KOPT-K1 (cell line): ENCODE measurements at regions not wholly inside any gene's neighbourhood (a gene's known extent, or its start where the extent isn't known, plus 50 kb on each side); places are given as distances from the start of the nearest gene placed in this dataset.

Experiments
- H3K27ac ChIP-seq: fragments of 200-600 bp; sonication (generic); 2 replicates; pipeline ENCODE4 v1.5.1; 2016; ENCODE audit warnings: antibody characterized with exemption, mild to moderate bottlenecking, low read depth, low read length; ENCODE audit not compliant: poor library complexity, severe bottlenecking
- H3K36me3 ChIP-seq: fragments of 200-600 bp; sonication (generic); 2 replicates; pipeline ENCODE4 v1.5.1; 2017; ENCODE audit warnings: antibody characterized with exemption, mild to moderate bottlenecking, low read length, moderate library complexity; ENCODE audit not compliant: insufficient read depth
- H3K9me3 ChIP-seq: fragments of 200-600 bp; sonication (generic); 2 replicates; pipeline ENCODE4 v1.5.1; 2017; ENCODE audit warnings: antibody characterized with exemption, low read length, mild to moderate bottlenecking; ENCODE audit not compliant: insufficient read depth, poor library complexity, severe bottlenecking

DNA sequence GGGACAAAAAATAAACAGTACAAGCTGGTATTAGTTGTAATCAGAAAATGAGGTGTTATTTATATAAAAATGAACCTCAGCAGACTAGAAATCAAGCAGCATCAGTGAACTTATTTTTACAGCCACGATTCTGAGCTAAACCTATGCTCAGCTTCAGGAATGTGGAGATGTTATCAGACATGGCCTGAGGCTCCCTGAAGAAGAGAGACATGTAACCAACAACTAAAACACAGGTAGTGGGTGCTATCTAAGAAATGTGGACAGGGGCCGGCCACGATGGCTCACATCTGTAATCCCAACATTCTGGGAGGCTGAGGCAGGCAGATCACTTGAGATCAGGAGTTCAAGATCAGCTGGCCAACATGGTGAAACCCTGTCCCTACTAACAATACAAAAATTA is 534.3 kb downstream of the VRK1 start:
- Histone ChIP-seq H3K9me3 (no peaks in the 10 kb centered on the region), H3K36me3 (no peaks in the 10 kb centered on the region), H3K27ac (no peak overlapping the region)

DNA sequence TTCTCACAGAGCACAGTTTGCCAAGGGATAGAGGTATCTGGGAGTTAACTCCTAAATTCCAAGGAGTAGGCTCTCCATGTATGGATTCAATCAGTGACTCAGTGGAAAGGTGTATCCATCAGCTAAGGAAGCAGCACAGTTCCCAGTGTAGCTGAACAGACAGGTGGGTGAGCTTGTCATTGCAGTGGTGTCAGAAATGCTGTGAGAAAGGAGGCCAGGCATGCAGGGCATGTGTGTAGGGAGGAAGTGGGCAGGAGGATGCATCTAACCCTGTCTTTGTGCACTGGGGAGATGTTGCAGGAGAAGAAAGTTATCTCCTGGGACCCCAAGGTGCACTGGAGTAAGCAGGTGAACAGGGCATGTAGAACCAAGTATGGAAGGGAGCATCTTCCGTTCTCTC is 539.0 kb downstream of the VRK1 start:
- no peak overlapping the region for H3K27ac ChIP-seq
- peaks cover 15% of the 10 kb centered on the region for H3K9me3 ChIP-seq
- H3K36me3 ChIP-seq, result no peaks in the 10 kb centered on the region

DNA sequence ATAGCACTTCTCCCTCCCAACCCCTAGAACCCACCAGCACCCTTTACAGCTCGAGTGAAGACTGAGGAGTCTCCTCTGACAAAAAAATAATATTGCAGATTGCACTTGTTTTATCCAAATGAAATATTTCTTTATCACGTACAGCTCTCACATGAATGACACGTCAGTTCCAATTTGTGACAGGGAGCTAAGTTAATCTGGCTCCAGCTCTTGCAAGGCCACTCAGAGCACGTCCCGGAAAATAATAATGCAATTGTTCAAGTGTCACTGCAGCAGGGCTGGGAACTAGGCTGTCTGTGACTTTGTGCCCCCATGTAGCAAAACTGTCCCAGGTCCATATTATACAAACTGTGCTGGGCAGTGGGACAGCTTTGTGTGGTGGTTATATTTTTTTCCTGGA is 539.6 kb downstream of the VRK1 start:
- H3K9me3 ChIP-seq, result peaks cover 15% of the 10 kb centered on the region
- H3K27ac ChIP-seq, result no peak overlapping the region
- no peaks in the 10 kb centered on the region for H3K36me3 ChIP-seq

DNA sequence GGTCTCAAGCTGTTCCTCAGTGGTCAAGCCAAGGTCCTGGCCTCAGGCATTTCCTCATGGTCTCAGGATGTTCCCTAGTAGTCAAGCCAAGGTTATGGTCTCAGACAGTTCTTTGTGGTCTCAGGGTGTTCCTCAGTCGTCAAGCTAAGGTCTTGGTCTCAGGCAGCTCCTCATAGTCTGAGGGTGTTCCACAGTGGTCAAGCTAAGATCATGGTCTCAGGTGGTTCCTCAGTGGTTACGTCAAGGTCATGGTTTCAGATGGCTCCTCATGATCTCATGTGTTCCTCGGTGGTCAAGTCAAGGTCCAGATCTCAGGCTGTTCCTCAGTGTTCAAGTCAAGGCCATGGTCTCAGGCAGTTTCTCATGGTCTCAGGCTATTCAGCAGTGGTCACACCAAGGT is 540.1 kb downstream of the VRK1 start:
- Histone ChIP-seq H3K27ac (no peak overlapping the region), H3K36me3 (no peaks in the 10 kb centered on the region), H3K9me3 (peaks cover 15% of the 10 kb centered on the region)

DNA sequence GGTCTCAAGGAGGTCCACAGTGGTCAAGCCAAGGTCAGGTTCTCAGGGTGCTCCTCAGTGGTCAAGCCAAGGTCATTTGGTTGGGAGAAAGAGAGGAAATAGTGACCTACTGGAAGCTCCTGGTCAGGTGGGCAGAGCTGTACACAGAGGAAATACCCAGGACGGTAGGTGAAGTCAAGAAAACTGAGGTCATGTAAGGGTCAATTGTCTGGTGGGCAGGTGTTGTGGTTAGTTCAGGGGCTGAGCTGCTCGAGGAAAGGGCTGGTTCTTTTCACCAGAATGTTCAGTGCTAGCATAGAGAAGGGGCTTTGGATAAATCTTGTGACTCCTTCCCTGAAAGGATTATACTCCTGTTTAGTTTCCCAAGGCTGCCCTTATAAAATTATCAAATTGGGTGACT is 540.5 kb downstream of the VRK1 start:
- H3K9me3 ChIP-seq, result peaks cover 15% of the 10 kb centered on the region
- no peaks in the 10 kb centered on the region for H3K36me3 ChIP-seq
- H3K27ac ChIP-seq, result no peak overlapping the region

DNA sequence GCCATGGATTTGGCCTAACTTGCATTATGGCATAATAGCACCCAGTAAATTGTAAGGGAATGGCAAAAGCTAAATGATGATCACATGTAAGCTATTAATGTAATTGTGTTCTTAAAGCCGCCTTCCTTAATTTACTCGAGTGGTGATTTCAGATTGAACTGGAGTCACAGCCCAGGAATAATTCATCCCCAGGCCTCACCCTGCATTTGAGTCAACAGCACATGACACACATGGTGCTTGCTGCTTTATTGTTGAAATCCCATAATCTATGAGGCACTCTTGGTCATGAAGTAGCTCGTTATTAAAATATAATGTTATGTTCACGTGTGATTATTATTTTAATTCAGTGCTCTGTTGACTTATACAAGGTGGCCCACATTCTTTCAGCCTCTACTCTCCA is 547.5 kb downstream of the VRK1 start:
- peaks cover 10% of the 10 kb centered on the region for H3K9me3 ChIP-seq
- no peak overlapping the region for H3K27ac ChIP-seq
- no peaks in the 10 kb centered on the region for H3K36me3 ChIP-seq

DNA sequence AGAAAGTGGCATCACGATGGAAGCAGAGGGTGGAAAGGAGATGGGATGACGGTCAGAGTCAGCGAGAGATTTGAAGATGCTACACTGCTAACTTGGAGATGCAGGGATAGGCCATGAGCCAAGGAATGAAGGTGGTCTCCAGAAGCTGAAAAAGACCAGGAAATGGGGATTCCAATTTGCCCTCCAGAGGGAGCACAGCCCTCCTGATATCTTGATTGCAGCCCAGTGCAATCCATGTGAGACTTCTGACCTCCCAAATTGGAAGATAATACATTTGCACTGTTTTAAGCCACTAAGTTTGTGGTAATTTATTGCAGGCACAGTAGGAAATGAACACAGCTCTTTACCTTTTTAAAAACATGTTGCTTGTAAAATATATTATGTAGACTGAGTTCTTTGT is 549.5 kb downstream of the VRK1 start:
- Histone ChIP-seq H3K36me3 (no peaks in the 10 kb centered on the region), H3K27ac (no peak overlapping the region), H3K9me3 (no peaks in the 10 kb centered on the region)

DNA sequence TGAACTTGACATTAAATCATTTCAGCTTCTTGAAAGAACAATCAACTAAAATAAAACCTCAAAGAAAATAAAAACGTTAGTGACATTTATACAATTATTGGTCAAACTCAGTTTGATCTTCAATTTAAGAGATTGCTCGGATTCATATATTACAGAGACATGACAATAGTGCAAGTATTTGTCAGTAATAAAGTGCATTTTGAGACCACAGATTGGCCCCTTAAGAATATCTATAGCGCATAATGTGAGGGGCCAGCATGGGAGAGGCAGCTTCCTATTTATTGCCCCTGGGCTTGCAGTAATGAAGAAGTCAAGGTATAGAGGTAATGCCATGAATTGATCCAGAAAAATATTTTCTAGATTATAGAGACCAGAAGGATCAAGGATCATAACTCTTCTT is 552.3 kb downstream of the VRK1 start:
- Histone ChIP-seq H3K36me3 (no peaks in the 10 kb centered on the region), H3K27ac (no peak overlapping the region), H3K9me3 (no peaks in the 10 kb centered on the region)

DNA sequence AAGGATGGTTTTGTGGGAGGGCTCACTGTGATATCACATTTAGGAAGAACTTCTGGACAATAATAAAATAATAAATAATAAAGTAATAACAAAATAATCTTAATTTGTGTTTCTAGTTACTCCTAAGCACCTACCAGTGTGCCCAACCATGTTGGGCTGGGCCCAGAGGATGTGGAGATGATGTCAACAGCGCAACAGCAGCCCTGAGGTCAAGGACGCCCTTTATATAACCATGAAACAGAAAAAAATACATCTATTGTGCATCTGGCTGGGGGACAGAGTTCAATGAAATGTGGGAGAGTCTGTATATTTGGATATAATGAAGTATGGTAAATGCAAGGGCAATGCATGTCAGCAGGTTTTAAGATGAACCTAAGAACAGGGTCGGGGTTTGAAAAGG is 552.8 kb downstream of the VRK1 start:
- H3K27ac ChIP-seq, result no peak overlapping the region
- no peaks in the 10 kb centered on the region for H3K36me3 ChIP-seq
- no peaks in the 10 kb centered on the region for H3K9me3 ChIP-seq

DNA sequence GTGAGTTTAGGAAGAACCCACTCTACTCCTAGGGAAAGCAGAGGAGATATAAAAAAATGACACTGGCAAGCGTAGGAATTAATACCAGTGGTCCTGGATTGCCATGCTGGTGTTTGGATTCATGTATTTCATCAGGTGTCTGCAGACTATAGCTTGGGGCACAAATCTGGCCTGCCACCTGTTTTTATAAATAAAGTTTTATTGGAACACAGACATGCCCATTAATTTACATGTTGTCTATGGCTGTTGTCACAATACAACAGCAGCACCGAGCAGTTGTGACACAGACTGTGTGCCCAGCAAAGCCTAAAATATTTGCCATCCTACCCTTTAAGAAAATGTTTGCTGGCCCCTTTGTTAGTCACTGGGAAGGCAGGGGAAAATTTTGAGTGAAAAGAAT is 553.2 kb downstream of the VRK1 start:
- H3K9me3 ChIP-seq, result no peaks in the 10 kb centered on the region
- no peaks in the 10 kb centered on the region for H3K36me3 ChIP-seq
- H3K27ac ChIP-seq, result no peak overlapping the region

DNA sequence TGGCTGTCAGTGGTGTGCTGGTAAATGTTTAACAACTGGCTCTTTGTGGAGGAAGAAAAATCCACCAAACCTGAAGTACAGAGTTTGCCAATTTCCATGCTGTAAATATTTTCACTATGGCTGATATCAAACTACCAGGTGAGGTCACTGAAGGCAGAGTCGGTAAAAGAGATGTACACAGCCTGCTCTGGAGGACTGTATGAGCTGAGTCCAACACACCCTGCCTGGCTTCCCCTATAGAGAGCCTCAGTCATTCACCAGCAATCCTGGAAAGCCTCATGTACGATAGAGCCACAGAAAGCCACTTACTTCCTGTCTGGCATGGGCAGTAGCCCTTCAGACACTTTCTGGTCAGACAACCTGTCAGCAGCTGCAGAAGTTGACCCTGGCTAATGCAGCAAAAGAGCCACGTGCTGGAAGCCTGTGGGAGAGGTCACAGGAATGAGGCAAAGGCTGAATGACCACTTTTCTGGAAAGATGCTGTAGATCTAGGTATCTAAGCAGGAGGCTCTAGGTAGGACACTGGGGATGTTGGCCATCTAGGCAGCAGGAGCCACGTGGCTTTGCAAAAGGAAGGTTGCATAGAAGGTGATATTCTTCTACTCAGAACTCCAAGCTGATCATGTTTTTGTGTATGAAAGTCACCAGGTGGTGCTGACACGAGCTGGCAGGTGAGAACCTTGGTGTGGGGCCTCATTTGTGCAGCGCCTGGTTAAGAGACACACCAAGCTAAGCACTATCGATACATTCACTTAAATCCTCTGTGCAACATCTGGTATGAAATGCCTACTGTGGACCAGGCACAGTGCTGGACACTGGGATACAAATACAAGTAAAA is 553.9 kb downstream of the VRK1 start:
- no peaks in the 10 kb centered on the region for H3K36me3 ChIP-seq
- no peaks in the 10 kb centered on the region for H3K9me3 ChIP-seq
- no peak overlapping the region for H3K27ac ChIP-seq

DNA sequence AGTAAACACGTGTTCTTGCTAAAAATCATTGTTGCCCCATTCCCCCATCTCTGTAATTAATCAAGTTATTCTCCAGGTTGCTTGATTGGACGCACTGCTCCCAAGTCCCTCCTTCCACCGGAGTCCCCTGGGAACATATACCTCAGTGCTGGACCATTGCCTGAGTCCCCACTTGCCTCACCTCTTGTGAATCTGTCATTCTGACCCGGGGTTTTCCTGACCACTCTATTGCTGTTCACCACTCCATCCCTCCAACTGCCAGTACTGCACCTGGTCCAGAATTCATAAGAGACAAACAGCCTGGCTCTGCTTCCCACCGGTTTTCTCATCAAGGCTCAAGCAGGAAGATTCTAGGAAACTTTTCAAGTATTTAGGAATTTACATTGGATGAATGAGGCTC is 555.9 kb downstream of the VRK1 start:
- no peaks in the 10 kb centered on the region for H3K9me3 ChIP-seq
- H3K36me3 ChIP-seq, result no peaks in the 10 kb centered on the region
- no peak overlapping the region for H3K27ac ChIP-seq

DNA sequence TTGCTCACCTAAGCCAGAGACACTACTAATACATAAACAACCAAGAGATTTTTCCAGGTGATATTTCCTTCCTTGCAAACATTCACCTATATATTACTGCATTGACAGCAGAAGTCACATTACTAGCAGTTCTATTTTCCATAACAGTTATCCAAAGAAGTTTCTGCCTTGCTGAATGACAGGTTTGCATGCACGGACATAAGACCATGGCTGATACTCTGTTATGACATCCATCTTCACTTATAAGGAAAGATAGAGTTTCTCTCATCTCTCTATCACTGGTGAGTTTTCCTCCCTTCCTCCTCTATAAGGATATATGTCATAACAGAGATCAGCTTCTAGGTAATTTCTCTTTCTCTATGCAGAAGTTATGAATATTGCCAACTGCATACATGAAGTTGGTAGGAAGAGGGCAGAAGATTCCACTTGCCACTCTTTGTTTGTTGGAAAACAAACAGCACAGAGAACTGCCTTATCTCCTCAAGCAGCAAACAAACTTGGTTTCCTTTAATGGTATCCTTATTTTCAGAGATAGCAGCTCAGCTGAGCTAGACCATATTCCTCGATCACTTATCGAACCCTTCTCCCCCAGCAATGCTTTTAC is 557.0 kb downstream of the VRK1 start:
- H3K36me3 ChIP-seq, result no peaks in the 10 kb centered on the region
- H3K9me3 ChIP-seq, result no peaks in the 10 kb centered on the region
- H3K27ac ChIP-seq, result no peak overlapping the region

DNA sequence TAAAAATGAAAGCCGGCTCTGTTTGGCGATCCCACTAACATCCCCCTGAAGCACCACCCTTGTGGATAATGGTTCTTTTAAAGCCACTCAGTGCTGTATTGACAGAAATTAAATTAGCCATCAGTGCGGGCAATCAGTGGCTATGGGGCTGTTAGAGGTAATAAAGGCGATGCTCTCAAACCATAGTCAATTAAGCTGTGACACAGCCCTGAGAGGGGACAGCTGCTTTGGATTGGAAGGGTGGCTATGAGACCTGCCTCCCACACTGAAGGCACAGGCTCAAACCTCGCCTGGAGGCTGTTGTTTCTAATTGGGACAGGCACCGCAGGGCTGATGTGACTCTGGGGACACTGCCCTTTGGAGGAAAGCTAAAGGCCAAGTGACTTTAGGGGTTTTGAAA is 562.2 kb downstream of the VRK1 start:
- Histone ChIP-seq H3K9me3 (no peaks in the 10 kb centered on the region), H3K27ac (no peak overlapping the region), H3K36me3 (no peaks in the 10 kb centered on the region)

DNA sequence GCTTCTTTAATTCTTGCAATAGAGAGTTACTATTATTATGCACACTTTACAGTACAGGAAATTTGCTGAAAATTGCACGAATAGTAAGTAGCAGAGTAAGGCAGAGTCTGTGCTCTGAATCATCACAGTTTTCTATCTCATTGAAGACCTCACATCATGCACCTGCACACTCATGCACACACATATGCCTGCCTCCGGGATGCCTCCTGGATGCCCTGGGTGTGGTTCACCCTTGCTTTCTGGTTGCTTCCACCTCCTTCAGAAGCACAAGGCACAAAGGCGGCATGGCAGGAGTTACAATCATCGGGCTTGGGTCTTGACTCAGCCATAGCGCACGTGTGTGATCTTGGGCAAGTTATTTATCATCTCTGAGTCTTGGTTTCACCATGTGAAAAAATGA is 564.0 kb downstream of the VRK1 start:
- H3K36me3 ChIP-seq, result no peaks in the 10 kb centered on the region
- H3K9me3 ChIP-seq, result no peaks in the 10 kb centered on the region
- no peak overlapping the region for H3K27ac ChIP-seq

DNA sequence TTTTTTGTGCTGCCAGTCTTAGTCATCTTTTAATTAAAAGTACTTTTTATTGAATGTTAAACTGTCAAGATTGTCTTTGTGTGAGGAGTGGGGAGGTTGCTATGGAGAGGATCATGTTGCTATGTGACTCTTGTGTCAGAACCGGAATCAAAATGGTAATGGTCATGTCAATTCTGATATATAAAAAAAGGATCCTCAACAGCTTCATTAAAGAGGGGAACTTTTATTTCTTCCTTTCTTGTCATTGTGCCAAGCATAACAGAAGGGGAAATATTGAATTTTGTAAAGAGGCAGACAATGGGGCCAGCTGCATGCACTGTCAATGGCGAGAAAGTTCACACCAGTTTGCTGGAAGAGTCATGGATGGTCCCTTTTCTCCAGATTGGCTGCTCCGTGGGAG is 564.8 kb downstream of the VRK1 start:
- Histone ChIP-seq H3K27ac (no peak overlapping the region), H3K36me3 (no peaks in the 10 kb centered on the region), H3K9me3 (no peaks in the 10 kb centered on the region)
